SK-N-SH (cell line): ENCODE measurements at regions not wholly inside any gene's neighbourhood (a gene's known extent, or its start where the extent isn't known, plus 50 kb on each side); places are given as distances from the start of the nearest gene placed in this dataset.

Experiments used
- CTCF ChIA-PET: fragments of 300-600, 350-600 bp; formaldehyde crosslinking; extraction: SDS; loops from one replicate; lab custom pipeline; 2021; lab: Yijun Ruan, JAX
- POLR2A ChIA-PET: fragments of 350-600 bp; sonication (Branson Sonifier 250); formaldehyde crosslinking; extraction: SDS; loops from one replicate; lab custom pipeline; 2020; ENCODE audit warnings: antibody characterized with exemption, inconsistent platforms; lab: Yijun Ruan, JAX
- DNase-seq: peaks from one replicate; pipeline ENCODE4 v3.0.0; 2012
- H2AFZ ChIP-seq: fragments of 200-600 bp; sonication (generic); 2 replicates; pipeline ENCODE4 v1.8.1; 2016; ENCODE audit warnings: antibody characterized with exemption, mild to moderate bottlenecking, low read depth
- H3F3A ChIP-seq: fragments of 200-600 bp; sonication (generic); replicated peaks from 2 replicates; pipeline ENCODE3; 2016; ENCODE audit warnings: antibody characterized with exemption, mild to moderate bottlenecking; ENCODE audit not compliant: insufficient read depth
- H3K27ac ChIP-seq, 2 experiments: fragments of 200-500 bp in 1 of 2; fragments of 200-600 bp in 1 of 2; sonication (Bioruptor generic) in 1 of 2; sonication (generic), shearing (Covaris generic) in 1 of 2; 2 replicates each; pipeline versions ENCODE4 v1.5.1 to v1.6.1; 2014 to 2016; ENCODE audit warnings: low read depth in 2 of 2, inconsistent platforms in 1 of 2, low read length in 1 of 2, mild to moderate bottlenecking in 1 of 2, mixed read lengths in 1 of 2
- H3K27me3 ChIP-seq: fragments of 200-600 bp; sonication (generic), shearing (Covaris generic); 2 replicates; pipeline ENCODE4 v1.6.1; 2016; ENCODE audit warnings: mixed run types; ENCODE audit not compliant: insufficient read depth
- H3K36me3 ChIP-seq, 2 experiments: fragments of 200-500 bp in 1 of 2; fragments of 200-600 bp in 1 of 2; sonication (Bioruptor generic) in 1 of 2; sonication (generic) in 1 of 2; replicated peaks in 1 of 2; 2 replicates each; pipeline versions ENCODE3 to v1.5.1; 2014 to 2016; ENCODE audit warnings: low read length in 1 of 2, mild to moderate bottlenecking in 1 of 2; ENCODE audit not compliant: insufficient read depth in 2 of 2, control insufficient read depth in 1 of 2
- H3K4me1 ChIP-seq, 2 experiments: fragments of 200-500 bp in 1 of 2; fragments of 200-600 bp in 1 of 2; sonication (Bioruptor generic) in 1 of 2; sonication (generic), shearing (Covaris generic) in 1 of 2; 2 replicates each; pipeline versions ENCODE4 v1.5.1 to v1.6.1; 2014 to 2016; ENCODE audit warnings: low read depth in 1 of 2, low read length in 1 of 2, mixed run types in 1 of 2; ENCODE audit not compliant: insufficient read depth in 2 of 2, control insufficient read depth in 1 of 2
- H3K4me2 ChIP-seq: fragments of 200-600 bp; sonication (generic), shearing (Covaris generic); 2 replicates; pipeline ENCODE4 v1.6.1; 2017; ENCODE audit warnings: mixed run types
- H3K4me3 ChIP-seq, 2 experiments: fragments of 200-500 bp in 1 of 2; fragments of 200-600 bp in 1 of 2; sonication (Bioruptor generic) in 1 of 2; sonication (generic), shearing (Covaris generic) in 1 of 2; 2 replicates each; pipeline versions ENCODE4 v1.5.1 to v1.8.1; 2014 to 2016; ENCODE audit warnings: low read depth in 2 of 2, inconsistent platforms in 1 of 2, low read length in 1 of 2, mild to moderate bottlenecking in 1 of 2, mixed read lengths in 1 of 2, moderate library complexity in 1 of 2
- H3K79me2 ChIP-seq: fragments of 200-600 bp; sonication (generic); 2 replicates; pipeline ENCODE4 v1.8.1; 2017; ENCODE audit warnings: mild to moderate bottlenecking; ENCODE audit not compliant: insufficient read depth
- H3K9ac ChIP-seq: fragments of 200-600 bp; sonication (generic); 2 replicates; pipeline ENCODE4 v1.6.1; 2017; ENCODE audit warnings: mixed run types
- H3K9me2 ChIP-seq: fragments of 200-600 bp; sonication (generic); 2 replicates; pipeline ENCODE4 v1.6.1; 2017; ENCODE audit warnings: mixed run types
- H3K9me3 ChIP-seq: fragments of 200-600 bp; sonication (generic); 2 replicates; pipeline ENCODE4 v1.6.1; 2017; ENCODE audit warnings: mixed run types, mild to moderate bottlenecking, moderate library complexity
- H4K20me1 ChIP-seq: fragments of 200-600 bp; sonication (generic); 2 replicates; pipeline ENCODE4 v1.6.1; 2017; ENCODE audit warnings: mild to moderate bottlenecking, mixed run types; ENCODE audit not compliant: insufficient read depth
- CTCF ChIP-seq: fragments of 200-600 bp; sonication (generic); IDR thresholded peaks from 2 replicates; pipeline ENCODE4 v1.6.1; 2017; ENCODE audit warnings: antibody characterized with exemption, mild to moderate bottlenecking, moderate library complexity
- EP300 ChIP-seq, 2 experiments: IDR thresholded peaks; 2 replicates each; pipeline versions ENCODE4 v1.4.0 to v1.6.1; 2012; ENCODE audit warnings: borderline replicate concordance in 1 of 2, low read depth in 1 of 2, low read length in 1 of 2
- EZH2phosphoT487 ChIP-seq: fragments of 200-600 bp; sonication (generic); IDR thresholded peaks from 2 replicates; pipeline ENCODE4 v1.6.1; 2017; ENCODE audit warnings: low read depth, mixed run types, mild to moderate bottlenecking, antibody characterized with exemption, moderate library complexity, borderline replicate concordance
- FOSL2 ChIP-seq: IDR thresholded peaks from 2 replicates; pipeline ENCODE4 v1.4.0; 2012; ENCODE audit warnings: low read depth, mild to moderate bottlenecking, moderate library complexity, borderline replicate concordance
- FOXM1 ChIP-seq: IDR thresholded peaks from 2 replicates; pipeline ENCODE4 v1.4.0; 2012; ENCODE audit warnings: low read depth, mild to moderate bottlenecking
- IRF3 ChIP-seq: fragments of 150-350 bp; IDR thresholded peaks from 2 replicates; pipeline ENCODE4 v1.6.1; 2016; ENCODE audit warnings: mild to moderate bottlenecking, low read depth, low read length
- MXI1 ChIP-seq: IDR thresholded peaks from 2 replicates; pipeline ENCODE4 v1.6.1; 2012; ENCODE audit warnings: mild to moderate bottlenecking, low read depth, low read length, improper control_type of control experiment
- NFIC ChIP-seq: IDR thresholded peaks from 2 replicates; pipeline ENCODE4 v1.4.0; 2012; ENCODE audit warnings: borderline replicate concordance
- RAD21 ChIP-seq: IDR thresholded peaks from 2 replicates; pipeline ENCODE4 v1.6.1; 2012; ENCODE audit warnings: mild to moderate bottlenecking, low read length
- RFX5 ChIP-seq: IDR thresholded peaks from 2 replicates; pipeline ENCODE4 v1.6.1; 2012; ENCODE audit warnings: mild to moderate bottlenecking, improper control_type of control experiment, low read length
- RXRA ChIP-seq: IDR thresholded peaks from 2 replicates; pipeline ENCODE4 v1.4.0; 2012; ENCODE audit warnings: low read depth, mild to moderate bottlenecking, borderline replicate concordance
- SMC3 ChIP-seq: IDR thresholded peaks from 2 replicates; pipeline ENCODE4 v1.6.1; 2012; ENCODE audit warnings: low read depth, low read length, improper control_type of control experiment
- YY1 ChIP-seq: IDR thresholded peaks from 2 replicates; pipeline ENCODE4 v1.4.0; 2012; ENCODE audit warnings: low read depth, mild to moderate bottlenecking
- WGBS: methylation state at CpG from one replicate; pipeline ENCODE4 v1.1.6; 2017; ENCODE audit warnings: low lambda C conversion rate; 5-methylcytosine and 5-hydroxymethylcytosine counted together
- TF ChIP-seq, protein P1 (sequence below): IDR thresholded peaks from 2 replicates; pipeline ENCODE4; 2012

DNA sequence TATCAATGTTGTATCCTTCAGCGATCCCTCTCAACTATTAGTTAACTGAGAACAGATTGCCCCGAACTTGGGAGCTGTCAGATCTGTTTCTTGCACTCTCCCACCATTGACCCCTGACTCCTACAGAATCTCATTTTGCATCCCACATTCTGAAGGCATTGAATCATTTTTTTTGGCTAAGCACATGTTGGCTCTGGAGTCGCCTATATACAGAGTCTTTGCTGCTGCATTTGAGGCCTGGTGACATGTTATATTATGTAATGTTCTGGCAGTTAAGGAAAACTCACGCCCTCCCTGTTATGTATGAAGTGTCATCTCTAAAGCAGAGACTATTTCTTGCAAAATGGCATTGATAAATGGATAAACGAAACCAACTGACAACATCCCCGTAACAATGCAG, 159.2 kb upstream of the ITGB1 start:
- 92% methylated on average over 6 of the region's 6 CpGs for WGBS
- CTCF ChIA-PET, result interaction anchor here (0.7 to 2.6 kb wide), 7 partner anchors 12 to 1521 kb away, joined by 3 to 12 read pairs (median 6); no protein-coding TSS in a partner anchor
- H3K4me1 ChIP-seq, result peaks cover 0 to 20% of the 10 kb centered on the region in 2 experiments; a peak in 3 of 4 replicates

More for the DNA sequence above, 159.2 kb upstream of the ITGB1 start:
- POLR2A ChIA-PET, result no interaction called here
- no peak overlapping the region for H3K4me3 ChIP-seq
- H3K9me2 ChIP-seq, result no peaks in the 10 kb centered on the region
- no peaks in the 10 kb centered on the region for H3F3A ChIP-seq
- TF ChIP-seq CTCF (no peak), FOXM1 (no peak), EP300 (IDR thresholded peaks at IDR 0.05; ENCODE audit: borderline replicate concordance in 1 of 2, low read depth in 1 of 2, low read length in 1 of 2) (no peak), RFX5 (no peak), YY1 (no peak), FOSL2 (no peak), RXRA (no peak), RAD21 (no peak), EZH2phosphoT487 (no peak), SMC3 (no peak), NFIC (no peak), IRF3 (no peak), MXI1 (no peak)
- TF ChIP-seq, protein P1, sequence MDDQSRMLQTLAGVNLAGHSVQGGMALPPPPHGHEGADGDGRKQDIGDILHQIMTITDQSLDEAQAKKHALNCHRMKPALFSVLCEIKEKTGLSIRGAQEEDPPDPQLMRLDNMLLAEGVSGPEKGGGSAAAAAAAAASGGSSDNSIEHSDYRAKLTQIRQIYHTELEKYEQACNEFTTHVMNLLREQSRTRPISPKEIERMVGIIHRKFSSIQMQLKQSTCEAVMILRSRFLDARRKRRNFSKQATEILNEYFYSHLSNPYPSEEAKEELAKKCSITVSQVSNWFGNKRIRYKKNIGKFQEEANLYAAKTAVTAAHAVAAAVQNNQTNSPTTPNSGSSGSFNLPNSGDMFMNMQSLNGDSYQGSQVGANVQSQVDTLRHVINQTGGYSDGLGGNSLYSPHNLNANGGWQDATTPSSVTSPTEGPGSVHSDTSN, result no peak
- no peaks in the 10 kb centered on the region for H3K36me3 ChIP-seq
- no peaks in the 10 kb centered on the region for H4K20me1 ChIP-seq
- H3K27ac ChIP-seq, result no peak overlapping the region
- H3K9ac ChIP-seq, result no peak overlapping the region
- H3K9me3 ChIP-seq, result no peaks in the 10 kb centered on the region
- DNase-seq, result no peak
- no peaks in the 10 kb centered on the region for H3K79me2 ChIP-seq
- no peak overlapping the region for H3K4me2 ChIP-seq
- no peaks in the 10 kb centered on the region for H3K27me3 ChIP-seq
- H2AFZ ChIP-seq, result no peak overlapping the region
